Right lobe of liver (tissue), 6 donors: ENCODE measurements at regions not wholly inside any gene's neighbourhood (a gene's known extent, or its start where the extent isn't known, plus 50 kb on each side); places are given as distances from the start of the nearest gene placed in this dataset.

Source experiments
- ATAC-seq, 4 donors: fragments of 200-7000 bp; cut with Tn5 transposase; one replicate each; pipeline ENCODE4 v1.9.1; 2020; ENCODE audit warnings: mild to moderate bottlenecking in 4 of 4, moderate library complexity in 4 of 4
- DNase-seq, 3 donors: peaks; one replicate each; pipeline ENCODE4 v3.0.0-alpha.2; 2020
- H3K27ac ChIP-seq, 3 donors: fragments of 200-600 bp; one replicate each; pipeline ENCODE4 v1.8.0; 2022
- H3K27me3 ChIP-seq, 2 donors: fragments of 200-600 bp; one replicate each; pipeline ENCODE4 v1.8.0; 2022
- H3K36me3 ChIP-seq, 4 donors: fragments of 200-600 bp; sonication (generic) in 1 of 4; one replicate each; pipeline versions ENCODE4 v1.5.1 to v1.8.0; 2017 to 2022; ENCODE audit warnings: control low read depth in 1 of 4
- H3K4me1 ChIP-seq, 4 donors: fragments of 200-600 bp; sonication (generic) in 1 of 4; one replicate each; pipeline versions ENCODE4 v1.5.1 to v1.8.0; 2017 to 2022; ENCODE audit warnings: control low read depth in 1 of 4
- H3K4me3 ChIP-seq, 3 donors: fragments of 200-600 bp; one replicate each; pipeline ENCODE4 v1.8.0; 2022
- H3K9me3 ChIP-seq, 4 donors: fragments of 200-600 bp; sonication (generic) in 1 of 4; one replicate each; pipeline versions ENCODE4 v1.5.1 to v1.8.0; 2017 to 2022; ENCODE audit warnings: control low read depth in 1 of 4
- CTCF ChIP-seq, 4 donors: fragments of 200-600 bp in 3 of 4; fragments of 450-650 bp in 1 of 4; IDR thresholded peaks; one replicate each; pipeline versions ENCODE4 v1.5.1 to v1.8.0; 2016 to 2022; ENCODE audit warnings: antibody characterized with exemption in 4 of 4, mild to moderate bottlenecking in 2 of 4
- POLR2A ChIP-seq: fragments of 450-650 bp; IDR thresholded peaks from one replicate; pipeline ENCODE4 v1.6.1; 2017; ENCODE audit warnings: antibody characterized with exemption, mild to moderate bottlenecking
- WGBS: methylation state at CpG from one replicate; pipeline ENCODE4 v1.1.6; 2018; ENCODE audit warnings: low coverage, low lambda C conversion rate; ENCODE audit not compliant: insufficient coverage; ENCODE audit errors: missing lambda C conversion rate; 5-methylcytosine and 5-hydroxymethylcytosine counted together
- intact Hi-C, 2 donors: fragments of 100-400 bp; cut with DNase I; formaldehyde crosslinking; loops; one replicate each; pipeline versions ENCODE4 v1.11.2 to v1.14.1; 2022
- donor health status: DM: no; HTN: yes; CAD: no.
- donor health status: DM: no; HTN: no; CAD: no.
- donor health status: DM: no; HTN: no; CAD: no.
- donor health status: DM: no; HTN: yes; CAD: no.
- donor health status: DM: no; HTN: yes; CAD: no.

GRCh38 chr20:21981597-21982344 lies 276.3 kb downstream of the PAX1 start:
- 29% methylated on average over 6 of the region's 6 CpGs for WGBS
- H3K27me3 ChIP-seq: no peaks in the 10 kb centered on the region
- ATAC-seq (peak; percentile 96 to 99 (median 98)), DNase-seq (peak; percentile 38 to 67 (median 65))
- peak overlapping the region; percentile 11 to 76 (median 61) for H3K27ac ChIP-seq
- peaks cover 0 to 18% (median 8%) of the 10 kb centered on the region in 4 donors for H3K4me1 ChIP-seq
- intact Hi-C loops: no loop called here
- H3K36me3 ChIP-seq: no peaks in the 10 kb centered on the region
- no peak overlapping the region for H3K4me3 ChIP-seq
- H3K9me3 ChIP-seq: no peaks in the 10 kb centered on the region
- no peak for TF ChIP-seq CTCF (IDR thresholded peaks at IDR 0.05)
- TF ChIP-seq POLR2A: no peak

DNA sequence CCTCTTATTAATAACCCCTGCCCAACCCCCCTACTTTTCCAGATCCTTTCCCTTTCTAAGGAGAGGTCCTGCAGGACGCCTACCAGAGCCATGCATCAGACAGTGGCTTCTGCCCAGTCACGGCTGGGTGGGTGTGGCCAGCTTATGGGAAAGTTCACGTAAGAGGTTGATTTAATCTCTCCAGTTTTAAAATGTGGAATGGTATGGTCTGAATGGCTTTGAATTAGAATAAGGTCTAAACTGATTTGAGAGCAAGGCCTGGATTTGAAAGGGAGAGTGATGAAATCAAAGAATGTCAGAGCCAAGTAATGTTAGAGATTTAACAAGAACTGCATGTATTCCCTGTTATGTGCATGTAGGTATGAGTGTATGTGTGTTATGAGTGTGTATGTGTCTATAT lies 275.7 kb downstream of the PAX1 start:
- DNase-seq: no peak
- ATAC-seq: peak in 3 of 4 donors; percentile 16 to 28 (median 22)
- H3K27ac ChIP-seq: peak overlapping the region; percentile 11 to 76 (median 61)

GRCh38 chr20:21971436-21971835 lies 266.0 kb downstream of the PAX1 start:
- Histone ChIP-seq H3K36me3 (no peaks in the 10 kb centered on the region), H3K9me3 (no peaks in the 10 kb centered on the region), H3K4me1 (no peaks in the 10 kb centered on the region), H3K4me3 (no peak overlapping the region), H3K27ac (no peak overlapping the region), H3K27me3 (no peaks in the 10 kb centered on the region)
- no peak for ATAC-seq
- intact Hi-C loops: no loop called here
- no peak for TF ChIP-seq POLR2A
- no peak for TF ChIP-seq CTCF (IDR thresholded peaks at IDR 0.05)
- 85% methylated on average over 2 of the region's 2 CpGs for WGBS
- no peak for DNase-seq

More for the DNA sequence above, 275.7 kb downstream of the PAX1 start:
- WGBS: 82% methylated on average over 3 of the region's 3 CpGs
- H3K27me3 ChIP-seq: no peaks in the 10 kb centered on the region
- peaks cover 0 to 18% (median 8%) of the 10 kb centered on the region in 4 donors for H3K4me1 ChIP-seq
- TF ChIP-seq POLR2A: no peak
- no peak for TF ChIP-seq CTCF (IDR thresholded peaks at IDR 0.05)
- H3K36me3 ChIP-seq: no peaks in the 10 kb centered on the region
- no peaks in the 10 kb centered on the region for H3K9me3 ChIP-seq
- intact Hi-C loops: no loop called here
- H3K4me3 ChIP-seq: no peak overlapping the region

DNA sequence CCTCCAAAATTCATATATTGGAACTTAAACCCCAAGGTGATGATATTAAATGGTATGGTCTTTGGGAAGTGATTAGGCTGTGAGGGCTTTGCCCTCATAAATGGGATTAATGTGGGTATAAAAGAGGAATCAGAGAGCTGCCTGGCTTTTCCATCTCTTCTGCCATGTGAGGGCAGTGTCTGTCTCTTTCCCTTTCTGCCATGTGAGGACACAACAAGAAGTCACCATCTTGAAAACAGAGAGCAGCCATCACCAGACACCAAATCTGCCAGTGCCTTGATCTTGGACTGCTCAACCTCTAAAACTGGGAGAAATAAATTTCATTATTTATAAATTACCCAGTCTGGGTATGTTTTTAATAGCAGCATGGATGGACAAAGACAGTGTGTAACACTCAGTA lies 263.0 kb downstream of the PAX1 start:
- H3K4me1 ChIP-seq: no peaks in the 10 kb centered on the region
- H3K4me3 ChIP-seq: no peak overlapping the region
- no peak for DNase-seq
- intact Hi-C loops: no loop called here
- no peaks in the 10 kb centered on the region for H3K9me3 ChIP-seq
- H3K27me3 ChIP-seq: no peaks in the 10 kb centered on the region
- peak; percentile 59 to 79 (median 68) for ATAC-seq
- H3K36me3 ChIP-seq: no peaks in the 10 kb centered on the region
- H3K27ac ChIP-seq: no peak overlapping the region
- TF ChIP-seq CTCF (IDR thresholded peaks at IDR 0.05) (peak; percentile 22 to 51 (median 33)), POLR2A (no peak)
